DOHH2 (cell line): ENCODE measurements at regions not wholly inside any gene's neighbourhood (a gene's known extent, or its start where the extent isn't known, plus 50 kb on each side); places are given as distances from the start of the nearest gene placed in this dataset.
A peak's percentile ranks its signal among the peaks of the same experiment; 100 is the strongest.

Source experiments
- H3F3A ChIP-seq: fragments of 200-600 bp; sonication (generic), shearing (Covaris generic); 2 replicates; pipeline ENCODE4 v1.6.0; 2016; ENCODE audit warnings: antibody characterized with exemption, mild to moderate bottlenecking; ENCODE audit not compliant: control insufficient read depth, insufficient read depth
- H3K27ac ChIP-seq: fragments of 200-600 bp; sonication (generic); 2 replicates; pipeline ENCODE4 v1.5.1; 2014; ENCODE audit warnings: low read depth, mild to moderate bottlenecking, low read length, moderate library complexity
- H3K27me3 ChIP-seq: fragments of 200-600 bp; sonication (generic); 2 replicates; pipeline ENCODE4 v1.6.1; 2014; ENCODE audit warnings: mild to moderate bottlenecking, low read length, mixed read lengths; ENCODE audit not compliant: control insufficient read depth
- H3K36me3 ChIP-seq: fragments of 200-600 bp; sonication (generic); 2 replicates; pipeline ENCODE4 v1.6.1; 2014; ENCODE audit warnings: mild to moderate bottlenecking, low read length, moderate library complexity, mixed read lengths; ENCODE audit not compliant: control insufficient read depth
- H3K4me1 ChIP-seq: fragments of 200-600 bp; sonication (generic); 2 replicates; pipeline ENCODE4 v1.6.1; 2014; ENCODE audit warnings: mild to moderate bottlenecking, low read length, mixed read lengths; ENCODE audit not compliant: control insufficient read depth
- H3K4me2 ChIP-seq: fragments of 200-600 bp; sonication (generic); 2 replicates; pipeline ENCODE4 v1.6.0; 2014; ENCODE audit warnings: mild to moderate bottlenecking, low read length, moderate library complexity
- H3K4me3 ChIP-seq: fragments of 200-600 bp; sonication (generic); 2 replicates; pipeline ENCODE4 v1.5.1; 2014; ENCODE audit warnings: mild to moderate bottlenecking, low read length, mixed read lengths
- H3K79me2 ChIP-seq: fragments of 200-600 bp; sonication (generic); 2 replicates; pipeline ENCODE4 v1.6.1; 2014; ENCODE audit warnings: mild to moderate bottlenecking, low read length, mixed read lengths; ENCODE audit not compliant: control insufficient read depth
- H3K9me2 ChIP-seq: fragments of 200-600 bp; sonication (generic); replicated peaks from 2 replicates; pipeline ENCODE4 v1.6.1; 2014; ENCODE audit warnings: mild to moderate bottlenecking, low read length, mixed read lengths; ENCODE audit not compliant: control insufficient read depth
- H3K9me3 ChIP-seq: fragments of 200-600 bp; sonication (generic); 2 replicates; pipeline ENCODE4 v1.6.1; 2014; ENCODE audit warnings: antibody characterized with exemption, low read length, mixed read lengths; ENCODE audit not compliant: control insufficient read depth, insufficient read depth
- H4K20me1 ChIP-seq: fragments of 200-600 bp; sonication (generic); 2 replicates; pipeline ENCODE4 v1.6.0; 2014; ENCODE audit warnings: low read depth, mild to moderate bottlenecking, antibody characterized with exemption, low read length, moderate library complexity; ENCODE audit not compliant: control insufficient read depth, insufficient read depth
- CTCF ChIP-seq: fragments of 200-600 bp; sonication (generic); IDR thresholded peaks from one replicate; pipeline ENCODE4 v1.5.1; 2014; ENCODE audit warnings: antibody characterized with exemption, mild to moderate bottlenecking, low read depth, low read length; ENCODE audit not compliant: poor library complexity, severe bottlenecking
- EZH2phosphoT487 ChIP-seq: fragments of 200-600 bp; sonication (generic); IDR thresholded peaks from 2 replicates; pipeline ENCODE4 v1.6.1; 2017; ENCODE audit warnings: borderline replicate concordance, mild to moderate bottlenecking, antibody characterized with exemption, low read length, moderate library complexity, mixed read lengths

DNA sequence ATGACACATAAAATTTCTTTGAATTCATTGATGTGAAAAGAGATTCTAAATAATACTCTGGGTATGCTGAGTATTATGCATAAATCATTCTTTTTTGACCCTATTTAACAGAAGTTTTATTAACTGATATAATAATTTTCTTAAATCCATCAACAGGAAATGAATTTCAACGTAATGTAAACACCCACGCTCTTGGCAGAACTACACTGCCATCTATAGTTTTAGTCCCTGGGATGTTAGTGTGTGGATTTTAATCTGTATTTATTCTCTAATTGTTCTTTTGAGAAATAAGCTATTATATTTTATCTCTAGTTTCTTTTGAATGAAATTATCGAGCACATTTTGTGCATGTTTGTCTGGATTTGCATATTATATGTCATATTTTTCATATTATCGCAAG lies 666.8 kb upstream of the NDST4 start:
- H3F3A ChIP-seq = peaks cover 27% of the 10 kb centered on the region
- peaks cover 60% of the 10 kb centered on the region for H3K4me1 ChIP-seq
- peak overlapping the region; percentile 56 for H3K4me2 ChIP-seq
- TF ChIP-seq CTCF (peak; percentile 31), EZH2phosphoT487 (no peak)
- no peaks in the 10 kb centered on the region for H3K79me2 ChIP-seq
- no peaks in the 10 kb centered on the region for H3K9me2 ChIP-seq
- peak overlapping the region; percentile 95 for H3K27ac ChIP-seq
- peaks cover 37% of the 10 kb centered on the region for H3K36me3 ChIP-seq
- no peaks in the 10 kb centered on the region for H3K27me3 ChIP-seq
- peaks cover 33% of the 10 kb centered on the region for H3K9me3 ChIP-seq
- peak overlapping the region; percentile 52 for H3K4me3 ChIP-seq
- H4K20me1 ChIP-seq = no peaks in the 10 kb centered on the region

DNA sequence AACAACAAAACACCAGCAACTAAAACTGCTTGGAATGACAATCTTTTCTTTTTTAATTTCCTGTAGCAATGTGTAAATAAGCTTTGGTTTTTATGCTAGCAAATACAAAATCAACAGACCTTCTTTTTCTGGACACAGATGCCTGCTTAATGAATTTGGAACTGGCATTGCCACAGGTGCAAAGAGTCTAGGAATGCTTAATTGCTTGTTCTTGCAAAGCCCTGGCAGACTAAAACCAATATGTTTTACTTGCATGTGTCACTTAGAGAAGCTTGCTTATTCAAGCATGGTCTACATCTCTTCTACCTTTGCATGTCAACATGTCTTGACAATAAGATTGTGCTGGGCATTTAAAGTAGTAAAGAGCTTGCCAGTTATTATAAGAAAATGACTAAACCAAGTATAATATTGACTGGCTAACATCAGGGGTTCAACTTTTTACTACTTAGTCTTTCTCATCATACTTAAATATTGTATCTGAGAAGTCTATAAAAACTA lies 656.7 kb upstream of the NDST4 start:
- Histone ChIP-seq H3K36me3 (no peaks in the 10 kb centered on the region), H3K9me3 (no peaks in the 10 kb centered on the region), H3K4me3 (no peak overlapping the region), H3K27ac (no peak overlapping the region), H3K27me3 (no peaks in the 10 kb centered on the region), H3F3A (no peaks in the 10 kb centered on the region), H3K79me2 (no peaks in the 10 kb centered on the region), H4K20me1 (no peaks in the 10 kb centered on the region), H3K9me2 (no peaks in the 10 kb centered on the region), H3K4me1 (peaks cover 4% of the 10 kb centered on the region), H3K4me2 (no peak overlapping the region)
- no peak for TF ChIP-seq EZH2phosphoT487
- TF ChIP-seq CTCF = no peak

DNA sequence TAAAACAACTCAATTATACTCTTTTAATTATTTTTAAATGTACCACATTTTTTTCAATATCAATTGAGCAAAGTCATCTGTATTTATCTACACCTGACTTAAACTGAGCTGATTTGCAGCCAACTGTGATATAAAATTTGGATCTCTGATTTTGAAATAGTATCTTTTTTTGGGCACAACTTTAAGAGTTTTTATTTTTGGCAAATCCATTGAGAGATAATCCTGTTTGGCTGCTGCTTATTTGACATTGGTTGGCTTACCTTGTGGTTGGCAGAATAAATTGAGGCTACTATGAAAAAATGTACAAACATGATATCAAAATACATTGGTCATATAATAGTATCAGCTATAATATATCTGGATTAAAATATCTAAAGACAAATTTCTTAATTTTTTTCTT lies 656.0 kb upstream of the NDST4 start:
- Histone ChIP-seq H3F3A (no peaks in the 10 kb centered on the region), H3K36me3 (no peaks in the 10 kb centered on the region), H3K9me2 (no peaks in the 10 kb centered on the region), H3K27ac (no peak overlapping the region), H3K79me2 (no peaks in the 10 kb centered on the region), H3K9me3 (no peaks in the 10 kb centered on the region), H3K4me3 (no peak overlapping the region), H3K27me3 (no peaks in the 10 kb centered on the region), H3K4me2 (no peak overlapping the region), H3K4me1 (peaks cover 4% of the 10 kb centered on the region), H4K20me1 (no peaks in the 10 kb centered on the region)
- TF ChIP-seq CTCF (no peak), EZH2phosphoT487 (no peak)
